GM12874 (cell line): ENCODE measurements at regions not wholly inside any gene's neighbourhood (a gene's known extent, or its start where the extent isn't known, plus 50 kb on each side); places are given as distances from the start of the nearest gene placed in this dataset.

ENCODE experiments used
- CTCF ChIP-seq: IDR thresholded peaks from 2 replicates; pipeline ENCODE4 v1.5.1; 2011; ENCODE audit warnings: low read depth, mild to moderate bottlenecking, control low read depth, low read length, moderate library complexity; ENCODE audit not compliant: insufficient read depth

GRCh38 chr18:30492552-30493129 lies 549.9 kb downstream of the DSC3 start:
- TF ChIP-seq CTCF, result no peak

GRCh38 chr18:30491815-30492551 lies 550.6 kb downstream of the DSC3 start:
- TF ChIP-seq CTCF, result no peak

GRCh38 chr18:30489890-30490643 lies 552.5 kb downstream of the DSC3 start:
- no peak for TF ChIP-seq CTCF

- no peak for TF ChIP-seq CTCF
Observed at GRCh38 chr18:30487962-30488361, 554.6 kb downstream of the DSC3 start.

- no peak for TF ChIP-seq CTCF
Observed at GRCh38 chr18:30486856-30487255, 555.7 kb downstream of the DSC3 start.

GRCh38 chr18:30485078-30485477 lies 557.5 kb downstream of the DSC3 start:
- TF ChIP-seq CTCF, result no peak

- no peak for TF ChIP-seq CTCF
Observed at GRCh38 chr18:30481871-30482270, 560.7 kb downstream of the DSC3 start.
